HG03378 (cell line): ENCODE measurements at regions not wholly inside any gene's neighbourhood (a gene's known extent, or its start where the extent isn't known, plus 50 kb on each side); places are given as distances from the start of the nearest gene placed in this dataset.
A peak's percentile ranks its signal among the peaks of the same experiment; 100 is the strongest.
"Not testable (repeated sequence)": the region's sequence is repeated elsewhere in the genome, so short reads cannot be mapped to it uniquely, and the experiment has no call there.

ENCODE experiments used
- ATAC-seq: cut with Tn5 transposase; IDR thresholded peaks from one replicate; pipeline ENCODE4 v1.9.1; 2021; ENCODE audit warnings: mild to moderate bottlenecking, moderate library complexity; ENCODE audit not compliant: unreplicated experiment

- ATAC-seq, result not testable (repeated sequence)
Observed at GRCh38 chr5:34096033-34096432, 53.0 kb upstream of the C1QTNF3 start.

- not testable (repeated sequence) for ATAC-seq
Observed at GRCh38 chr5:34099891-34100290, 56.9 kb upstream of the C1QTNF3 start.

- not testable (repeated sequence) for ATAC-seq
Observed at GRCh38 chr5:34101567-34101966, 58.6 kb upstream of the C1QTNF3 start.

- not testable (repeated sequence) for ATAC-seq
Observed at GRCh38 chr5:34108897-34109296, 65.9 kb upstream of the C1QTNF3 start.

GRCh38 chr5:34124280-34124679 is 81.3 kb upstream of the C1QTNF3 start:
- ATAC-seq, result not testable (repeated sequence)

- ATAC-seq, result peak; percentile 91
Observed at GRCh38 chr5:34125354-34125753, 82.3 kb upstream of the C1QTNF3 start.

GRCh38 chr5:34126741-34127140 is 83.7 kb upstream of the C1QTNF3 start:
- ATAC-seq, result not testable (repeated sequence)

GRCh38 chr5:34127818-34128217 is 84.8 kb upstream of the C1QTNF3 start:
- ATAC-seq, result not testable (repeated sequence)

- not testable (repeated sequence) for ATAC-seq
Observed at GRCh38 chr5:34128890-34129289, 85.9 kb upstream of the C1QTNF3 start.

- not testable (repeated sequence) for ATAC-seq
Observed at GRCh38 chr5:34154988-34155387, 112.0 kb upstream of the C1QTNF3 start.

- not testable (repeated sequence) for ATAC-seq
Observed at GRCh38 chr5:34156703-34157414, 113.8 kb upstream of the C1QTNF3 start.

- ATAC-seq, result not testable (repeated sequence)
Observed at GRCh38 chr5:34160904-34161303, 117.9 kb upstream of the C1QTNF3 start.

GRCh38 chr5:34171398-34171797 is 128.4 kb upstream of the C1QTNF3 start:
- not testable (repeated sequence) for ATAC-seq

GRCh38 chr5:34179453-34180190 is 136.6 kb upstream of the C1QTNF3 start:
- not testable (repeated sequence) for ATAC-seq

- ATAC-seq, result not testable (repeated sequence)
Observed at GRCh38 chr5:34180225-34180624, 137.2 kb upstream of the C1QTNF3 start.

- not testable (repeated sequence) for ATAC-seq
Observed at GRCh38 chr5:34180940-34181614, 138.1 kb upstream of the C1QTNF3 start.

GRCh38 chr5:34185005-34185404 is 142.0 kb upstream of the C1QTNF3 start:
- not testable (repeated sequence) for ATAC-seq

- ATAC-seq, result not testable (repeated sequence)
Observed at GRCh38 chr5:34185572-34185971, 142.6 kb upstream of the C1QTNF3 start.

GRCh38 chr5:34186108-34186507 is 143.1 kb upstream of the C1QTNF3 start:
- ATAC-seq, result not testable (repeated sequence)

- ATAC-seq, result not testable (repeated sequence)
Observed at GRCh38 chr5:34186865-34187264, 143.9 kb upstream of the C1QTNF3 start.

- ATAC-seq, result not testable (repeated sequence)
Observed at GRCh38 chr5:34187441-34187840, 144.4 kb upstream of the C1QTNF3 start.
